Chondrocyte (in vitro differentiated cells): ENCODE measurements at regions not wholly inside any gene's neighbourhood (a gene's known extent, or its start where the extent isn't known, plus 50 kb on each side); places are given as distances from the start of the nearest gene placed in this dataset.

ENCODE experiments used
- DNase-seq: peaks from one replicate; pipeline ENCODE4 v3.0.0; 2021; ENCODE audit warnings: mixed read lengths, low spot score
- H3K27ac Mint-ChIP-seq: one replicate; pipeline ENCODE4 v1.8.0; 2021; ENCODE audit warnings: mild to moderate bottlenecking, moderate library complexity, mixed read lengths; ENCODE audit not compliant: unreplicated experiment
- H3K27me3 Mint-ChIP-seq: 2 replicates; pipeline ENCODE4 v1.8.0; 2021; ENCODE audit warnings: low read depth, mixed read lengths
- H3K36me3 Mint-ChIP-seq: 2 replicates; pipeline ENCODE4 v1.8.0; 2021; ENCODE audit warnings: low read depth, mixed read lengths
- H3K4me1 Mint-ChIP-seq: 2 replicates; pipeline ENCODE4 v1.8.0; 2021; ENCODE audit warnings: low read depth, mild to moderate bottlenecking, mixed read lengths
- H3K4me3 Mint-ChIP-seq: one replicate; pipeline ENCODE4 v1.8.0; 2021; ENCODE audit warnings: mild to moderate bottlenecking, moderate library complexity, mixed read lengths; ENCODE audit not compliant: unreplicated experiment
- H3K9me3 Mint-ChIP-seq: 2 replicates; pipeline ENCODE4 v1.8.0; 2021; ENCODE audit warnings: low read depth, mixed read lengths
- TF ChIP-seq, protein P1 (sequence below): fragments of 200-600 bp; sonication (generic); IDR thresholded peaks from 2 replicates; pipeline ENCODE4 v1.5.0; 2021; ENCODE audit warnings: antibody characterized with exemption, mild to moderate bottlenecking, moderate library complexity

DNA sequence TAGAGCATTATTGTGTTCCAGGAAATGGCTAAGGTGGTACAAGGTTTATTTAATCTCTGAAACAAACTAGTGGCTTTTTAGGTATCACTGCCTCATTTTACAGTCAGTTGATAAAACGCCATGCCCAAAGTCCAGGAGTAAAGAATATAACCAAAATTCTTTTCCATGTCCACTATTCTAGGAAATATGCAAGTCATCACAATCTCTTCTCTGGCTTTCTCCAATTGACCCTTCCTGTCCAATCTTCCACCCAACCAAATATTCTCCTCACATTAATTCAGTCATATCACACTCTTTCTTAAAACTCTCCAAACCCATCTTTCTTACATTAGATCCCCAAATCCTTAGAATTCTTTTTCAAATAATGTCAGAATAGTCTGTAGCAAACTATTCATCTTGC lies 1110.0 kb upstream of the CDH8 start:
- no peaks in the 10 kb centered on the region for H3K27me3 Mint-ChIP-seq
- no peak overlapping the region for H3K27ac Mint-ChIP-seq
- no peaks in the 10 kb centered on the region for H3K4me1 Mint-ChIP-seq
- H3K9me3 Mint-ChIP-seq: peaks cover 3% of the 10 kb centered on the region
- TF ChIP-seq, protein P1, sequence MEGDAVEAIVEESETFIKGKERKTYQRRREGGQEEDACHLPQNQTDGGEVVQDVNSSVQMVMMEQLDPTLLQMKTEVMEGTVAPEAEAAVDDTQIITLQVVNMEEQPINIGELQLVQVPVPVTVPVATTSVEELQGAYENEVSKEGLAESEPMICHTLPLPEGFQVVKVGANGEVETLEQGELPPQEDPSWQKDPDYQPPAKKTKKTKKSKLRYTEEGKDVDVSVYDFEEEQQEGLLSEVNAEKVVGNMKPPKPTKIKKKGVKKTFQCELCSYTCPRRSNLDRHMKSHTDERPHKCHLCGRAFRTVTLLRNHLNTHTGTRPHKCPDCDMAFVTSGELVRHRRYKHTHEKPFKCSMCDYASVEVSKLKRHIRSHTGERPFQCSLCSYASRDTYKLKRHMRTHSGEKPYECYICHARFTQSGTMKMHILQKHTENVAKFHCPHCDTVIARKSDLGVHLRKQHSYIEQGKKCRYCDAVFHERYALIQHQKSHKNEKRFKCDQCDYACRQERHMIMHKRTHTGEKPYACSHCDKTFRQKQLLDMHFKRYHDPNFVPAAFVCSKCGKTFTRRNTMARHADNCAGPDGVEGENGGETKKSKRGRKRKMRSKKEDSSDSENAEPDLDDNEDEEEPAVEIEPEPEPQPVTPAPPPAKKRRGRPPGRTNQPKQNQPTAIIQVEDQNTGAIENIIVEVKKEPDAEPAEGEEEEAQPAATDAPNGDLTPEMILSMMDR: no peak
- H3K36me3 Mint-ChIP-seq: no peaks in the 10 kb centered on the region
- H3K4me3 Mint-ChIP-seq: no peak overlapping the region
- no peak for DNase-seq

DNA sequence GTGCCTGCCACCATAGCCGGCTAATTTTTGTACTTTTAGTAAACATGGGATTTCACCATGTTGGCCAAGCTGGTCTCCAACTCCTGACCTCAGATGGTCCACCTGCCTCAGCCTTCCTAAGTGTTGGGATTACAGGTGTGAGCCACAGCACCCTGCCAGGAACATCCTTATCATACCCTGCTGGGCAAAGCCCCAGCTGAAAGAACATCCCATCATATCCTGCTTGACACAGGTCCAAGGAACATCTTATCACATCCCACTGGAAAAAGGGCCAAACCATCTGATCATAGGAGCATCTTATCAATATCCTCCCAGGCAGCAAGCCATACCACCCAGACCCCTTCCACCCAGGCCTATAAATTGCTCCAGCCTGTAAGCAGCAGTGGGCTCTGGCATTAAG lies 1109.2 kb upstream of the CDH8 start:
- no peak overlapping the region for H3K4me3 Mint-ChIP-seq
- H3K36me3 Mint-ChIP-seq: no peaks in the 10 kb centered on the region

DNA sequence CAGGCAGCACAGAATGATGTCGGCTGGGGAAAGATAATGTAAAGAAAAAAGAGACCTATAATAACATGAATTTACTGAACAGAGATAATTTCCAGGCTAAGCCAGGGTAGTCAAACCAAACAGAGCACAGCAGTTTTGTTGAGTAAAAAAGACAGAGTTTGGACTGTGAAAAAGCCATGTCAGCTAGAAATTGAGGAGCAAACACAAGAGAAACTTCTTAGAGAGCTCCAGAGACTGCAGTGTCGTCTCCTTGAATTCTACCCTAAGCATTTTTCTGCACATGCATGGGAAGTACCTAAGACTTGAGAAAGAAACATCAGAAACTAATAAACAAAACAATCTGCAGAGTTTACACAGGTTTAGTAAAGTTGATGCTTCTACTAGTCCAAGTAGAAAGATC lies 1098.8 kb upstream of the CDH8 start:
- TF ChIP-seq, protein P1: no peak
- H3K9me3 Mint-ChIP-seq: no peaks in the 10 kb centered on the region
- H3K4me1 Mint-ChIP-seq: no peaks in the 10 kb centered on the region
- H3K36me3 Mint-ChIP-seq: no peaks in the 10 kb centered on the region
- DNase-seq: no peak
- H3K27ac Mint-ChIP-seq: no peak overlapping the region
- H3K27me3 Mint-ChIP-seq: peaks cover 2% of the 10 kb centered on the region
- H3K4me3 Mint-ChIP-seq: no peak overlapping the region

More for the DNA sequence above, 1109.2 kb upstream of the CDH8 start:
- Mint-ChIP-seq H3K27ac (no peak overlapping the region), H3K4me1 (no peaks in the 10 kb centered on the region), H3K9me3 (peaks cover 3% of the 10 kb centered on the region), H3K27me3 (no peaks in the 10 kb centered on the region)
- TF ChIP-seq, protein P1: no peak
- no peak for DNase-seq

DNA sequence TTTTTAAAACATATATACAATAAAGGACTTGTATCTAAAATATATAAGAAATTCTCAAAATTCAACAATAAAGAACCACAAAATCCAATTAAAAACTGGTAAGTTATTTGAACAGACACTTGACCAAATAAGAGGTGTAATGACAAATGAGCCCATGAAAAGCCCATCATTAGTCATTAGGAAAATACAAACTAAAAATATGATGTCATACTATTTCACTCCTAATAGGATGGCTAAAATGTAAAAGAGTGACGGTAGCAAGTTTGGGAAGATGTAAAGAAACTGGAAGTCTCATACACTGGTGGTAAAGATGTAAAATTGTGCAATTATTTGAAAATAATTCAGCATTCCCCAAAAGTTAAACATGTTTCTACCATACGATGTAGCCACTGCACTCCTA lies 1095.3 kb upstream of the CDH8 start:
- no peak overlapping the region for H3K4me3 Mint-ChIP-seq
- H3K9me3 Mint-ChIP-seq: peaks cover 8% of the 10 kb centered on the region
- H3K36me3 Mint-ChIP-seq: no peaks in the 10 kb centered on the region
- H3K4me1 Mint-ChIP-seq: no peaks in the 10 kb centered on the region
- TF ChIP-seq, protein P1: no peak
- no peak overlapping the region for H3K27ac Mint-ChIP-seq
- no peak for DNase-seq
- H3K27me3 Mint-ChIP-seq: no peaks in the 10 kb centered on the region

DNA sequence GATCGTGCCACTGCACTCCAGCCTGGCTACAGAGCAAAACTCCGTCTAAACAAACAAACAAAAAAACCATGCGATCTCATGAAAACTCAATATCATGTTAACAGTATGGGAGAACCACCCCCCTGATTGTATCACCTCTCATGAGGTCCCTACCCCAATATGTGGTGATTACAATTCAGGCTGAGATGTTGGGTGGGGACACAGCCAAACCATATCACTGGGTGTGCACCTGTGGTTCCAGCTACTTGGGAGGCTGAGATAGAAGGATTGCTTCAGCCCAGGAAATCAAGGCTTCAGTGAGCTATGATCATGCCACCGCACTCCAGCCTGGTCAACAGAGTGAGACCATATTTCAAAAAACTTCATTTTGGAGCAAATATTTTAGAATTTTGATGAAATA lies 1094.7 kb upstream of the CDH8 start:
- no peak overlapping the region for H3K4me3 Mint-ChIP-seq
- peaks cover 12% of the 10 kb centered on the region for H3K9me3 Mint-ChIP-seq
- no peaks in the 10 kb centered on the region for H3K27me3 Mint-ChIP-seq
- no peaks in the 10 kb centered on the region for H3K36me3 Mint-ChIP-seq
- no peak overlapping the region for H3K27ac Mint-ChIP-seq
- H3K4me1 Mint-ChIP-seq: no peaks in the 10 kb centered on the region
- no peak for DNase-seq
- TF ChIP-seq, protein P1: no peak
